ENCODE measurements at regions not wholly inside any gene's neighbourhood (a gene's known extent, or its start where the extent isn't known, plus 50 kb on each side); places are given as distances from the start of the nearest gene placed in this dataset.

DNA sequence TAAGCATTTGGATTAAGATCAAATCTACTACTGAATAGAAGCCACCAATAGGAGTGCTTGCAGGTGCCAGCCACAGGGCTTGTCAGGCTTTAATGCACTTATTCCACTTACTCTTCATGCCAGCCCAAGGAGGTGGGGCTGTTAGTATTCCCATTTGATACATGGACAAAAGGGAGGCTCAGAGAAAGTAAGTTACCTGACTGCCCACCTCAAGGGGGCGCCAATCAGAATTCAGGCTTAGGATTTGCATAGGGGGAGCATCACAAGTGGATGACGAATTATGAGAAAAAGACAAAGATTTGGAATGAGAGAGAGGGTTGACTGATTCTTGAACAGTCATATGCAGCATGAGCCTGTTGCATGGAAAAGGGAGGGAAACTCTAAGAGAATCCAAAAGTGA lies 188.4 kb upstream of the TSHZ2 start:
- DNase-seq (ENCODE audit: low read depth, low spot score): no peak

DNA sequence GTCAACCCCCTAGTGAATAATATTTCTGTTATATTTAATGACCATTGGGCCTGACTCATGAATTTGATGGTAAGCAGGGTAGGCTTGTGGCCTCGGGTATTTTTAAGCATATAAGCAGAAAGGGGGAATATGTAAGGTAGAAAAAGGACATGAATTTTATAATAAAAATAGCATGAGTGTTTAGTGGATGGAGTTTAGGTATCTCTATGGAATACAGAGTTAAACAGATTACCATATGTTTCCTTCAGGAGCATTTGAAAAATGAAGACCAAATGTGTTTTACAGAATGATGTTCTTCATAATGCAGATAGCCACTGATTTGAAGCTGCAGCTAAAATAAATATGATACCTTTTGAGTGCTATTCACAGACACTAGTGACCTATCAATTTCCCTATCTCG lies 191.7 kb upstream of the TSHZ2 start:
- DNase-seq (ENCODE audit: low read depth, low spot score): no peak

DNA sequence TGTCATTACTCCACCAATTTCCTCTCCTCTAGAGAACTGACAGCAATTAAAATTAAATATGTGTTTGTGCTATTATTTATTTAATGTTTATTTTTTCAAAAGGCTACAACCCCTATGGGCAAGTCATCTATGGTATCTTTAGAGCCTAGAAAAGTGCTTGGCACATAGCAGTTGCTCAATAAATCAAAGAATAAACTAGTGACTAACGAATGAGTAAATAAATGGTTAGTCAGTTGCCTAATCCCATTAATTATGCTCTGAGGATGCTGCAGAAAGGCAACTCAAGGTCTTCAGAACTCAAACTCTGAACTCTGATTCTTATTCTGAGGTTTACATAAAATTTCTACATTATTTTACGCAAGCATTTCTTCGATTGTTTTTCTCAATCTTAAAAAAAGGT lies 193.0 kb upstream of the TSHZ2 start:
- DNase-seq (ENCODE audit: low read depth, low spot score): no peak

DNA sequence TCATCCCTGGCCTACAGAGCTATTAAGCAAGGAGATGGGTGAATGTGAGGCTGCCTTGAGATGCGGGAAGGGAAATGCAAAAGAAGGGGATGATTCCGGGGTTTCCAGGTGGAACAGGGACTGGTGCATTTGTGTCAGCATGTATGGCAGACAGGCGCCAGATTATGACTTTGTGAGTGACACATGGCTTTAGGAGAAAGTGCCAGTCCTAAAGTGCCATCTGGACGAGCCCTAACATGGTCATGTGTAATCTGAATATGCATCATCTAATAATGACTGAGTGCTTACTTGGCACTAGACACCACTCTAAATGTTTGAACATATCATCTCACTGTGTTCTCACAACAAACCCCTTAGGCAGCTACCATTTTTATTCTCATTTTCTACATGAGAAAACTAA lies 195.0 kb upstream of the TSHZ2 start:
- no peak for DNase-seq (ENCODE audit: low read depth, low spot score)

DNA sequence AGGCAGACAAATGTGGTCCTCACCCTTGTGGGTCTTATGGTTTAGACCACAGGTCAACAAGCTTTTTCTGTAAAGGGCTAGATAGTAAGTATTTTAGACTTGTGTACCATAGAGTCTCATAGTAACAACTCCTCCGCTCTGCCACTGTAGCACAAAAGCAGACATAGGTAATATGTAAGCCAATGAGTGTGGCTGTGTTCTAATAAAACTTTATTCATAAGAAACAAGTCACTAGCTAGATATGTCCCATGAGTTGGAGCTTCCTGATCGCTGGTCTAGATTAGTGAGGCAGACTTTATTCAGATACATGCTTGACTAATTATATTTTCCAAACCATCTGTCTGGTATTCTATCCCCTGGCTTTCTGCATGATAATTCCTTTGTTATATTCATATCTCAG lies 196.4 kb upstream of the TSHZ2 start:
- no peak for DNase-seq (ENCODE audit: low read depth, low spot score)

DNA sequence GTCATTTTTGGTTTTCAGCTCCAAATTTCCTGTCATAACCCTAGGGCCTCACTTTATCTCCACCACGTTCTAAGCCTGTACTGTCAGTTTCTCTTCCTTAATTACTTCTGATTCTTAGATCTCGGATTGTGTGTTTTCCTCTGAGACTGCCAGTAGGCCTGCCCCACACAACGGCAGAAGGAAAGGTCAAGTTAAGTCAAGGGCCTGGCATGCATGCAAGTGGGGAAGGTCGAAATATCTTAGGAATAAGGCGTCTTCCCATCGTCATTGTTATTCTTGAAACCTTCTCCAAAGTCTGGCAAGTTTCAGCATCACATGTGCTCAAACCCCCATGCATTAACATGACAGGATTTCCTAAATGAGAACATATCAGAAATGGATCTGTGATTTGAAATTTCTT lies 203.5 kb upstream of the TSHZ2 start:
- no peak for DNase-seq (ENCODE audit: low read depth, low spot score)

DNA sequence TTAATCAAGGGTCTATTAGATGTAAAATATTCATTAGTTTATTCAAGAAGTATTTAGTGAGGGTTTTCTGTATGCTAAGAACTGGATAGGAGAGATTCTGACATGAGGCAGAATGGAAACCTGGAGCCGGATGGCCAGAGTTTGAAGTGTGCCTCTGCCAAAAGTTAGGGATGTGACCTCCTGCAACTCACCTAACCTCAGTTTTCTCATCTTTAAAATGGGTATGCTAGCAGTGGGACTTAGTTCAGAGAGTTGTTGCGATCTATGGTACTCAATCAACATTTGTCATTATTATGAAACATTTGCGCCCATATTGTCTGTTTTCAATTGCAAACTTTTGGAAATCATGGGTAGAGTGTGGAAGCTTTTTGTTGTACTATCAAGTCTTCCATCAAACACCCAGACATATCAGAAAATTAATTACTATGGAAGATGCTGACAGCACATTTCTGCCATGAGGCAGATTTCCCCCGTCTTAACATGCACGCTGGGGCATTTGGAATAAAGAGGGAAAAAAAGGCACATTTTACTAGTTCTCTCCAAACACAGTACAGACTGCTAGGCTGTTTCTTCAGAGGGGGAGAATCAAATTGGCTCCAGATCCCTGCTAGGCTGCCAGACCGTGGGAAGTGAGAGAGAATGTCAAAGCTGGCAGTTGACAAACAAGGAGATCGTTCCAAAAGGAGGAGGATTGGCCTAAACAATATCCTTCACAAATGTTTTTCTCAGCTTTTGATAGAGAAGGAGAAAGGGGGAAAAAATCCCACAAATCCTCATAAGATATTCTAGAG lies 205.3 kb upstream of the TSHZ2 start:
- DNase-seq (ENCODE audit: low read depth, low spot score): no peak

DNA sequence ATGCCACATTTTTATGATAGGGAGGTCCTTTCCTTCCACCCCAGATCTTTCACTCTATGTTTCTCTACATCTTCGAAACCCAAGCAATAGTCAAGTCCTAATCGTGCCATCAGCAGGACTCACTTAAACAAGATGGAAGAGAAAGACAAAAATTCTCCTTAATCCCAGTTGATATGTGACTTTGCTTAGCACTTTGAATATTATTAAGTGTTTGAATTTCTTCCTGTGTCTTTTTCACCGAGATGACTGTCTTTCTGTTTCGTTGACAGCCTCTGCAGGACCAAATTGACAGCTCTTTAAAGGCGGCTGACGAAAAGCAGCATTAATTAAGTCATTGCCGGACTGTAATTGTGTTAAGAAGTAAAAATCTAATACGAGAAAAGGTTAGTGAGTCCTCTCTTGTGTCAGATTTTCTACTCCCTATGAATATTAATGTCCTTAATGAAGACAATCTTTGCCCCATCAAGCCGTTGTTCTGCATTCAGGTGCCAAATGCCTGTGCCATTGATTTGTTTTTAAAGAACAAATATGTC lies 208.8 kb upstream of the TSHZ2 start:
- no peak for DNase-seq (ENCODE audit: low read depth, low spot score)

DNA sequence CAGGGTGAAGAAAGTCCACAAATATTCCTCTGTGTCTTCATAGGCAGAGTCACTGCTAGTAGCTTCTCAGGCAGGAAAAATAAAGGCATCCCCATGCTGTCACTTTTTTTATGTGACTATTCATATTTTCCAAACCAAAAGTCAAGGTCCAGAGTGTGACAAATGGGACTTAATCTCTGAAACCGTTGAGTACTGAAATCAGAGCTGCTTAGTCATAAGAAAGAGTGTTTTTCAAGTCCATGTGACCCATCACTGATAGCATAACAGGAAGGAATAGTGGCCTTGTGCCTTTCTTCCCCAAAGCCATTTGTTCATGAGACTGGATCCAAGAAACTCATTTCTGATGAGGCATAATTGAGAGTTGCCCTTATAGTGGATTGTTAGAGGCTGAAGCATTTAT lies 210.3 kb upstream of the TSHZ2 start:
- no peak for DNase-seq (ENCODE audit: low read depth, low spot score)

DNA sequence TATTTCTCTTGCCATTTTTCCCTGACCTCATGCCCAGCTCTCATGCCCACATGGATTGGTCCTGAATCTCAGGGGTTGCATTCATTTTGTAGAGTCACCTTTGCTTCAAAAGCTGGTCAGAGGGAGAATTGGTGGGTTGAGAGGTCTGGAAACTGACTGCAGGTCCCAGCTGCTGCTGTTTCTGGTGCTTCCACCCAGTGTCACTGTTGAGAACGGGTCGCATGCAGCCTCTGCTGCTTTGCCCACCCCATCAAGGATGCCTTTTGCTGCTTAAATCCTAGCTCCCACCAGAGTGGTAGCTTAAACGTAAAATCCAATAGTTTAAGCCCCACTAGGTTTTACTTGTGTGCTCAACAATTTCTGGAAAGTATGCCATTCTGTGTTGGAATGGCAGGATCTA lies 211.4 kb upstream of the TSHZ2 start:
- DNase-seq (ENCODE audit: low read depth, low spot score): no peak

DNA sequence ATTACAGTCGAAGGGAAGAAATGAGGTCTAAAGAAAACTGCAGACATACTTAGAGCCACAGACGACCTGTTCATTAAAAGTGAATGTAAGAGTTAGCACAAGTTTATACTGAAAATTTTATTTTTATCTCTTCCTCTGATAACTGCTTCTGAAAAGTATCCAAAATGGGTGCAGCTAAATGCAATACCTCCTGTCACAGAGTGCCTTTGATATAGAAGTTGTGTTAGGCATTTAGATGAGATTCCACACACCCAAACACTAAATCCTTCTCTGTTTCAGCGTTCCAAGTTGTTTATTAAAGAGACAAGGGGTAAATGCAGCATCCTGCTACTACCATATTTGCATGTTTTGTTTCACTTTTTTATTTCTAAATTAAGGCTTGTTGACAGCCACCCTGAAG lies 214.7 kb upstream of the TSHZ2 start:
- no peak for DNase-seq (ENCODE audit: low read depth, low spot score)

DNA sequence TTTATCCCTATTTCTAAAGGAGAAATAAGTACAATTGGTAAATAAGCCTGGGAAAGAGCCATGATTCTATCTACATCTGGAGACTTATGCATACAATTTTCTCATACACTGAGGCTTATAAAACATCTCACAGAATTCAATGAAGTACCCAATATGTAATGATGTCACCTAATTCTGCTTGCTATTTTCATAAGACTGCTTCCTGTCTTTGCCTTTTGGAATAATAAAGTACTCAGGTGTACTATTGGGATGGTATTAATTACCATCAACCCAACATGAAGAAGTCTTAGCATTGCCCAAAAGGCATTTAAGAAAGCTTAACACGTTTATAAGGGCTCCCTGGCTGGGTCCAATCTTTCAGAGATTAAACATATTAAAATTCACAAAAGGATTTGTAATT lies 216.4 kb upstream of the TSHZ2 start:
- no peak for DNase-seq (ENCODE audit: low read depth, low spot score)

DNA sequence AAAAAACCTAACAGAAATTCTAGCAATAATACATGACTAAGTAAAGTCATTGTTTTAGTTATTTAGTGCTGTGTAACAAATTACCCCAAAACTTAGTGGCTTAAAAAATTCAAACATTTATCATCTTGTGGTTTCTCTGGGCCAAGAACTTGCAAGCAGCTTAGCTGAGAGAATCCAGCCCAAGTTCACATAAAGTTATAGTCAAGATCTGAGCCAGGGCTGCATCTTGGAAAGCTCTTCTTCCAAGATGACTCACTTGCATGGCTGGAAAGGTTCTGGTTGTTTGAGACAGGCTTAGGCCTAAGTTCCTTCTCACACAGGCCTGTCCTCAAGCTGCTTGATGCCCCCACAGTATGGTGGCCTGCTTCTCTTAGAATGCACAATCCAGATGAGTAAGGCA lies 217.8 kb upstream of the TSHZ2 start:
- DNase-seq (ENCODE audit: low read depth, low spot score): no peak

DNA sequence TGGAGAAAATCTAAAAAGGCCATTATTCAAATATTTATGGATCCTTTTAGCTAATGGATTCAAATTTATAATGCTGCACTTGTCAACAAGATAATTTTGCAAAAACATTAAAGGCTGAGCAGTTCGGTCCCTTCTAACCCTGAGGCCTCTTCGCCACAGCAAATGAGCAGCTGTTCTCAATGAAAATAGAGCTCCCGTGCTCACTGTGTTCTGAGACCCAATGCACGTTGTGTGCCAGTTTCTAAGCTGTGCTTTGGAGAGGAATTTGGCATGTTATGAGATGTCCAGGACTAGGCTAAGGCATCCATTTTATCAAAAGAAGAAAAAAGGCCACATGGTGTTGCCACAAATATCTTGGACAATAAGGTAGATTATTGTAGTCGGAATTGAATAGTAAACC lies 220.1 kb upstream of the TSHZ2 start:
- no peak for DNase-seq (ENCODE audit: low read depth, low spot score)

DNA sequence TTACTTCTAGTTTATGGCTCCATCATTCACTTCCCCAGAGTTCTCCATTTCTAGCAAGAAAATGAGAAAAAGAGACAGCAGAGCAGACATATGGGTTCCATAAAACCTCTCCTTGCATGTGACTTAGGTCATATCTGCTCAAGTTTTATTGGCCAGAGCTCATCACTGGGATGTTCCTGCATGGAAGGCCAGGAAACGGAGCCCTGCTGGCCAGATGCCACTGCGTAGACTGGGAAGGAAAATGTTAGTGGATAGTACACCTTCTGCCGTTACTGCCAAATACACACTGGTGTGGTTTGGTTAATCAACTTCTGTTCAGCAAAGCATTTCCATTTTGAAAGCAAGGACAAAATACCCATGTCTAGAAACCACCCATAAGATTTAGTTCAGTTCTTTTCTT lies 220.6 kb upstream of the TSHZ2 start:
- no peak for DNase-seq (ENCODE audit: low read depth, low spot score)

DNA sequence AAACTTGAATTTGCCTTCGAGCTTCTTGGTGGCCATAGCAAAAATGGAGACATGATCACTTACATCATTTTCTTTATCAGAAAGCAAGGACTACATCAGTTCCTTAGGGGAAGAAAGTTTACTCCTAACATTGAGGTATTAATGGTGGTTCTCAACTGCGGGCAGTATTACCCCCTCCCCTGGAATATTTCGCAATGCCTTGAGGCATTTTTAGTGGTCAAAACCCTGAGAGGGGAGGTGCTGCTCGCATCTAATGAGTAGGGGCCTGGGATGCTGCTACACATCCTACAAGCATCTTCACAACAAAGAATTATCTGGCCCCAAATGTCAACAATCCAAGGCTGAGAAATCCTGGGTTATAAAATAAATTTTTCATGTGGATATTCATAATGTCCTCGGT lies 222.2 kb upstream of the TSHZ2 start:
- no peak for DNase-seq (ENCODE audit: low read depth, low spot score)

DNA sequence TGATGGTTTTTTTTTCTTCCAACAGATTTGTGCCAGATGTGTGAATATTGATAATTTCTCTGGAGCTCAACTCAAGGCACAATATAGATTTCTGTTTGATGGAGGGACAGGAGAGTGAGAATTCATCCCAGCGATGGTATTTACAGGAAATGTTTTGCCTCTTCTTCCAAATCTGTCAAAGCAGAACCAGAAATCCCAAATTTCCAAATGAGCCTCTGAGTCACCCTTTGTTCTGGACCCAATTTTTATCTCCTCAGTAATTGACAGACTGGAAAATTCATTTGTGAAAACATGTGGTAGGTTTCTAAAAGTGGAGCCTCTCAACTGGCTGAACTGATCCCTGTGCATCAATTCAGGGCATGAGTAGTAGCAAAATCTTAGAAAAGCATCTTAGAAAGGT lies 223.2 kb upstream of the TSHZ2 start:
- no peak for DNase-seq (ENCODE audit: low read depth, low spot score)

DNA sequence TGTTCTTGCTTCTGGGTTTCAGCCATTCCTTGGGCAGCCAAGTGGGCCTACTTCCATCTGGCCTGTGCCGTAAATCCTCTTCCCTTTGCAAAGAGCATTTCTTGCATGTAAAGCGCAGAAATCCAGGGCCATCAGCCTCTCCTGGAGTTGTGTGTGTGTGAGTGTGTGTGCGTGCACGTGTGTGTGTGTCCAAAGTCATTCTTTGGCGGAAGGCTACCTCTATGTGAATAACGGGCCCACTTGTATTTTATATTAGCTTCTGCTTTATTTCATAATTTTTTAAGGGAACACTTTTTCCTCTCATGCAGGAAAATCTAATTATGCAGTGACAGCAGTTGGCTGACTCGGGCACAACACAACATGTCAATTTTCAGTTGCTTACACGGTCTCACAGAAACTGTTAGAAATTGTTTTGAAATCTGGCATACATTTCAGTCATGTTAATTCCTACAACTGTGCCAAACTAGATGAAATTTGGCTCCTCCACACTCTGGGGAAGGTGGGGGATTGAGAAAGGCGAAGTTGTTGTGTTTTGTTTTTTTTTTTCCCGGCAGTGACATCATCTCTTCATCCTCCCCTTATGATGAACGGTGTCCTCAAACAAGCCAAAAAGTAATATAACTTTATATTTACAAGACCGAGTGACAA lies 223.7 kb upstream of the TSHZ2 start:
- no peak for DNase-seq (ENCODE audit: low read depth, low spot score)

DNA sequence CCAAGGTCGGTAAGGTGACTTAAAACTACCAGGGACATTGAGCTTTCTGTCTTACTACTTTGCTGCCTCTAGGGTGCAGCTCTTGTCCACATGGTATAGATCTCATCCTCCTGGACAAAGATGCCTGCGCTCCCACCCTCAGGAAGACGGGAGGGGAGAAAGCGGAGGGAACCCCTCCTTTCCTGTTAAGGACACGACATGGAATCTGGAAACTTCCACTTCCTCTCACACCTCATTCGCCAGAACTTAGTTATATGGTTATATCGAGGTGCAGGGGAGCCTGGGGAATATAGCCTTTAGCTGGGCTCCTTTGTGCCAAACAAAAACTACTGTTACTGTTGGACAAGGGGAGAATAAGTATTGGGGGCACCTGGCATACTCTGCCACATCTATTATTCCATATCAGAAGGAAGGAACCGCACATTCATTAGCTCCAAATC lies 224.3 kb upstream of the TSHZ2 start:
- DNase-seq (ENCODE audit: low read depth, low spot score): peak; percentile 2

DNA sequence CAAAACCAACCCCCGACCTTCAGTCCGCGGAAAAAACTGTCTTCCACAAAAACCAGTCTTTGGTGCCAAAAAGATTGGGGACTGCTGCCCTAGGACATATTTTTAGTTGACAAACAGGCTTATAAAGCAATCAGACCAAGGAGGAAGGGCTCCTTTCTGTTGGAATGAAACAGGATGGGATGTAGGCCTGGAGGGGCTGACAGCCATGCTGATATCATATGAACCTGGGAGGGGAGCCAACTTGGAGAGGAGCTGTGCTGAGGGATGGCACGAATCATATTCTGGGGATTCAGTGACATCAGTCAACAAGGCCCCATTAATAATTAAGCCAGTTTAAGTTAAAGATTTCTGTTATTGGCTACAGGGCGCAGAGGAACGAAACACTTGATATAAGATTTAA lies 225.4 kb upstream of the TSHZ2 start:
- DNase-seq (ENCODE audit: low read depth, low spot score): no peak

DNA sequence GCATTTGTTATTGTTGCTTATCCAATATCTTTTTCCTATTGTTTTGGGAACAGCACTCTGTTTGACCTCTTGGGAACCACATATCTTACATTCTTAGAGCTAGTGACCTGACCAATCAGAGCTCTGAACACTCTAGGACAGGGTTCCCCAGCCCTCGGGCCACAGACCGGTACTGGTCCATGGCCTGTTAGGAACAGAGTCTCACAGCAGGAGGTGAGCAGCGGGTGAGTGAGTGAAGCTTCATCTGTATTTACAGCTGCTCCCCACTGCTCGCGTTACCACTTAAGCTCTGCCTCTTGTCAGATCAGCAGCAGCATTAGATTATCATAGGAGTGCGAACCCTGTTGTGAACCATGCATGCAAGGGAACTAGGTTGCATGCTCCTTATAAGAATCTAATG lies 226.0 kb upstream of the TSHZ2 start:
- DNase-seq (ENCODE audit: low read depth, low spot score): peak; percentile 13

DNA sequence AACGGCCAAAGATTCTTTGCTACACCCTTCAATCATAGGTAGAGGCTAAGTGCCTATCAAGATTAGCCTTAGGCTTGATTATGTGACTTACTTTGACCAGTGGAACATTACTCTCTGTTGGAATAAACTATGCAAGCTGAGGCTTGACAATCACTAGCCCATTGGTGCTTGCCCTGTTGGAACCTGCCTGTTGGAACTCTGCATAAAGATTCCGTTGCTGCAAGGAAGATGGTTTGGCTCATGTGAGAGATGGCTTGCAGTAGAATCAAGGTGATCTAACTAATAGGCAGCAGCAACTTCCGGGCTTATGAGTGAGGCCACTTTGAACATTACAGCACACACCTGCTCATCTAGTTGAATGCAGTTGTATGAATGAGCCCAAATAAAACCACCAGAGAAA lies 227.7 kb upstream of the TSHZ2 start:
- DNase-seq (ENCODE audit: low read depth, low spot score): no peak

DNA sequence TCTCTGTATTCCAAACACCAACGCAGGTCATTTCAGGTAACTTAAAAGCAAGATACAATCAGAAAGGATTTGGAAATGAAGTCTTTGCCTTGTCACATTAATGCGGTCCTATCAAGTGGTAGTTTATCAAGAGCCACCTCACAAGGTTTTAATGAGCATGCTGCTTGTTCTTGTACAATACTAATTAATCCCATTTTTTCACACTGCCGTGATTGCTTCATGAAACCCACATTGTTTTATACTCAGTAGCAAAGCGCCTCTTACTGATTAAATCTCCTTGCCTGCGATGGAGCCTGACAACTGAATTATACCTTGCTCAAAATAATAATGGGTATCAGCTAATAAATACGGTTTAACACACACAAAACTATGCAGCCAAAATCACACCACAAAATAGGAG lies 234.1 kb upstream of the TSHZ2 start:
- DNase-seq (ENCODE audit: low read depth, low spot score): no peak

All from astrocyte of the hippocampus (primary cell).